PC-9 (cell line): ENCODE measurements at regions not wholly inside any gene's neighbourhood (a gene's known extent, or its start where the extent isn't known, plus 50 kb on each side); places are given as distances from the start of the nearest gene placed in this dataset.

Source experiments
- BruUV-seq: library from RNA; stranded (reverse); fragments of 400-500 nt; replicated peaks from 2 replicates; lab custom pipeline; 2021; lab: Mats Ljungman, UMichigan
- CTCF ChIA-PET: fragments of 300-600 bp; sonication (Branson Sonifier 250); formaldehyde crosslinking; loops from one replicate; lab custom pipeline; 2022; ENCODE audit warnings: antibody characterized with exemption; lab: Charles Lee
- POLR2A ChIA-PET: fragments of 300-600 bp; sonication (Branson Sonifier 250); formaldehyde crosslinking; loops from one replicate; lab custom pipeline; 2022; ENCODE audit warnings: antibody characterized with exemption; ENCODE audit not compliant: unreplicated experiment; lab: Charles Lee
- DNase-seq, 2 experiments: peaks; one replicate each; pipeline versions ENCODE4 v3.0.0 to v3.0.0-alpha.2; 2015 to 2022; ENCODE audit warnings: mixed read lengths in 1 of 2
- H2AFZ ChIP-seq: fragments of 200-600 bp; sonication (generic); 2 replicates; pipeline ENCODE4 v1.8.1; 2017; ENCODE audit warnings: antibody characterized with exemption
- H3F3A ChIP-seq: fragments of 200-600 bp; sonication (generic); 2 replicates; pipeline ENCODE4 v1.8.1; 2017; ENCODE audit warnings: antibody characterized with exemption, mild to moderate bottlenecking, low read depth; ENCODE audit not compliant: insufficient read depth
- H3K27ac ChIP-seq: fragments of 200-600 bp; sonication (generic); 2 replicates; pipeline ENCODE4 v1.6.1; 2016; ENCODE audit warnings: mixed run types
- H3K27me3 ChIP-seq: fragments of 200-600 bp; sonication (generic); 2 replicates; pipeline ENCODE4 v1.6.1; 2016; ENCODE audit warnings: low read depth, mixed run types; ENCODE audit not compliant: insufficient read depth
- H3K36me3 ChIP-seq: fragments of 200-600 bp; sonication (generic); 2 replicates; pipeline ENCODE4 v1.6.1; 2016; ENCODE audit warnings: low read depth, mixed run types
- H3K4me1 ChIP-seq: fragments of 200-600 bp; sonication (generic); replicated peaks from 2 replicates; pipeline ENCODE4 v1.6.1; 2016; ENCODE audit warnings: mixed run types; ENCODE audit not compliant: insufficient read depth
- H3K4me2 ChIP-seq: fragments of 200-600 bp; sonication (generic); 2 replicates; pipeline ENCODE4 v1.6.1; 2017; ENCODE audit warnings: mixed run types
- H3K4me3 ChIP-seq: fragments of 200-600 bp; sonication (generic); 2 replicates; pipeline ENCODE4 v1.6.1; 2016; ENCODE audit warnings: mixed run types
- H3K79me2 ChIP-seq: fragments of 200-600 bp; sonication (generic); 2 replicates; pipeline ENCODE4 v1.6.1; 2017; ENCODE audit warnings: low read depth, mixed run types
- H3K9me2 ChIP-seq: fragments of 200-600 bp; sonication (generic); 2 replicates; pipeline ENCODE4 v1.8.1; 2017; ENCODE audit warnings: mild to moderate bottlenecking; ENCODE audit not compliant: insufficient read depth
- H3K9me3 ChIP-seq: fragments of 200-600 bp; sonication (generic); 2 replicates; pipeline ENCODE4 v1.8.1; 2016; ENCODE audit warnings: low read depth; ENCODE audit not compliant: insufficient read depth
- H4K20me1 ChIP-seq: fragments of 200-600 bp; sonication (generic); 2 replicates; pipeline ENCODE4 v1.8.1; 2017; ENCODE audit not compliant: insufficient read depth
- EZH2 ChIP-seq: fragments of 200-600 bp; sonication (generic); IDR thresholded peaks from 2 replicates; pipeline ENCODE4 v1.8.0; 2017; ENCODE audit warnings: antibody characterized with exemption, low read depth
- intact Hi-C: fragments of 100-400 bp; cut with micrococcal nuclease; formaldehyde crosslinking; loops from one replicate; pipeline ENCODE4 v1.10.0; 2022; ENCODE audit not compliant: unreplicated experiment
- TF ChIP-seq, protein P1 (sequence below): fragments of 200-600 bp; sonication (generic); conservative IDR thresholded peaks from 2 replicates; pipeline ENCODE4 v1.6.1; 2017; ENCODE audit warnings: mixed run types, antibody characterized with exemption, mild to moderate bottlenecking, moderate library complexity

DNA sequence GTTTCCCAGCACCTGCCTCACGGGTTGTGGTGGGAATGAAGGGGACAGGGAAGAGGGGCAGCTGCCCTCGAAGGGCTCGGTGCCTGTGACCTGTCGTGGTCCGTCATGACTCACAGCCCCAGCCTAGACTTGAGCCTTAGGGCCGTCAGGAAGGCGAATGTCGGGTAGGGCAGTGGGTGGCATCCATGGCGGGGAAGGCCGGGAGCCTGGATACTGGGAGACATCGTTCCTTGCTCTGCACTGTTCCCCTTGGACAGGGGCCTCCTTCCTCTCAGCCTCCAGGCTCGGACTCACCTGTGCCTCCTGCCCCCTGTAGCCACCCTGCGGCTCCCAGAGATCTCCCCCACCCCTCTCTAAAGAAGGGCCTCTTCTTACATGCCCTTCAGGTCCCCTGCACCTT, 52.2 kb upstream of the APCDD1L start:
- Histone ChIP-seq H3K9me3 (no peaks in the 10 kb centered on the region), H3K27me3 (no peaks in the 10 kb centered on the region), H3K9me2 (no peaks in the 10 kb centered on the region), H3K79me2 (no peaks in the 10 kb centered on the region), H2AFZ (no peak overlapping the region), H3K27ac (no peak overlapping the region), H3F3A (peaks cover 4% of the 10 kb centered on the region; the same call in 1 of the 2 replicates), H3K4me1 (no peaks in the 10 kb centered on the region), H4K20me1 (no peaks in the 10 kb centered on the region), H3K4me2 (no peak overlapping the region), H3K36me3 (no peaks in the 10 kb centered on the region), H3K4me3 (no peak overlapping the region)
- ChIA-PET POLR2A (no interaction called here), CTCF (no interaction called here)
- DNase-seq: peak in 1 of 2 experiments; percentile 24
- intact Hi-C loops: no loop called here
- no TSS peak for BruUV-seq
- TF ChIP-seq, protein P1, sequence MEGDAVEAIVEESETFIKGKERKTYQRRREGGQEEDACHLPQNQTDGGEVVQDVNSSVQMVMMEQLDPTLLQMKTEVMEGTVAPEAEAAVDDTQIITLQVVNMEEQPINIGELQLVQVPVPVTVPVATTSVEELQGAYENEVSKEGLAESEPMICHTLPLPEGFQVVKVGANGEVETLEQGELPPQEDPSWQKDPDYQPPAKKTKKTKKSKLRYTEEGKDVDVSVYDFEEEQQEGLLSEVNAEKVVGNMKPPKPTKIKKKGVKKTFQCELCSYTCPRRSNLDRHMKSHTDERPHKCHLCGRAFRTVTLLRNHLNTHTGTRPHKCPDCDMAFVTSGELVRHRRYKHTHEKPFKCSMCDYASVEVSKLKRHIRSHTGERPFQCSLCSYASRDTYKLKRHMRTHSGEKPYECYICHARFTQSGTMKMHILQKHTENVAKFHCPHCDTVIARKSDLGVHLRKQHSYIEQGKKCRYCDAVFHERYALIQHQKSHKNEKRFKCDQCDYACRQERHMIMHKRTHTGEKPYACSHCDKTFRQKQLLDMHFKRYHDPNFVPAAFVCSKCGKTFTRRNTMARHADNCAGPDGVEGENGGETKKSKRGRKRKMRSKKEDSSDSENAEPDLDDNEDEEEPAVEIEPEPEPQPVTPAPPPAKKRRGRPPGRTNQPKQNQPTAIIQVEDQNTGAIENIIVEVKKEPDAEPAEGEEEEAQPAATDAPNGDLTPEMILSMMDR: no peak
- TF ChIP-seq EZH2: no peak

DNA sequence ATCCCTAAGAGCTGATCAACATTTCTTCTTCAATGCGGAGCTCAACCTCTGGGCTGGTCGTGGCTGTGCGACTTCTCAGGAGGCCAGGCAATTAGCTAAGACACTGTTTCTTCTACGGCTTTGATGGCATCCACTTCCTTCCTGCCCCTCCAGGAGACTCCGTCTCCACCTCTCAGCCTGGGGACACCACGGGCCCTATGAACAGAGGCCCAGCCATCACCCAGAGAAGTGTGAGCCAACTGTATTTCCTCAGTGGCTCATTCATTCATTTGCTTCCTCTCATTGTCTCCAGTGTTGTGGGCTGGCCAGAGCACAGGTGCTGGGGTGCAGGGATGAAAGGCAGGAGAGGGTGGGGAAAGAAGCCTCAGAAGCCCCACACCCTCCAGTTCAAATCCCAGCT, 51.8 kb upstream of the APCDD1L start:
- Histone ChIP-seq H3K27me3 (no peaks in the 10 kb centered on the region), H3K4me3 (no peak overlapping the region), H4K20me1 (no peaks in the 10 kb centered on the region), H3K9me3 (no peaks in the 10 kb centered on the region), H3K36me3 (no peaks in the 10 kb centered on the region), H3K27ac (no peak overlapping the region), H2AFZ (no peak overlapping the region), H3K9me2 (no peaks in the 10 kb centered on the region), H3K79me2 (no peaks in the 10 kb centered on the region), H3F3A (peaks cover 4% of the 10 kb centered on the region; the same call in 1 of the 2 replicates), H3K4me2 (no peak overlapping the region), H3K4me1 (no peaks in the 10 kb centered on the region)
- intact Hi-C loops: no loop called here
- TF ChIP-seq, protein P1: no peak
- TF ChIP-seq EZH2: no peak
- DNase-seq: no peak
- ChIA-PET POLR2A (no interaction called here), CTCF (no interaction called here)
- no TSS peak for BruUV-seq

DNA sequence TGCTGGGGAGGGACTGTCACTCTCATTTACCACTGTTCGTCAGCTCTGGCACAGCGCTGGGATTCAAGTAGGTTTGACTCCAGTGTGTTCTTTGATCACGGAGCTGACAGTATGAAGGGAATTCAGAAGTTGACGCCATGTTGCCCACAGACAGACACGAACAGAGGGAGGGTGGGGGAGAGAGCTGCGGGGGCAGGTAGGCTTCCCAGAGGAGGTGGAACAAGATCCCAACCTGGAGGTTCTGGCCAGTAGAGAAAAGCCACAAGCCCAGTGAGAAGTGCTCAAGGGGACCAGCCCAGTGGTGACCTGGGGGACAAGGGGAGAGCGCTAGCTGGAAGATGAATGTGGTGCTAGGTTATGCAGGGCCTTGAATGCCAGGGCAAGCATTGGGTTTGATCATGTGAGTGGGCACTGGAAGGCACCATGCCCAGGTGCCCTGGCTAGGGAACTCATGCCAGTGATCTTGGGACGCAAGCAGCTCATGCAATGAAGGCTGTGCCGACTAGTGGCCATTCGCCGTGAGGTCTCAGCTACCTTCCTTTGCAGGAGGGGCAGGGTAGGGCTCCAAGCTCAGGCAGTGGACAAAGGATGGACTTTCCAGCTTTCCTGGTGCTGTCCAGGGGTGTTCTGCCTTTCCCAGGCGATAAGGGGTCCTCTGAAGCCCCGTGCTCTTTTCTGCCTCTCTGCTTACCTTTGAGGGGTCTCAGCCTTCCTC, 50.4 kb upstream of the APCDD1L start:
- no peaks in the 10 kb centered on the region for H4K20me1 ChIP-seq
- POLR2A ChIA-PET: no interaction called here
- BruUV-seq: no TSS peak

More for the DNA sequence above, 50.4 kb upstream of the APCDD1L start:
- Histone ChIP-seq H2AFZ (no peak overlapping the region), H3F3A (no peaks in the 10 kb centered on the region), H3K9me2 (no peaks in the 10 kb centered on the region), H3K27me3 (no peaks in the 10 kb centered on the region), H3K79me2 (no peaks in the 10 kb centered on the region), H3K36me3 (no peaks in the 10 kb centered on the region), H3K4me3 (no peak overlapping the region), H3K27ac (no peak overlapping the region), H3K9me3 (no peaks in the 10 kb centered on the region), H3K4me1 (no peaks in the 10 kb centered on the region), H3K4me2 (no peak overlapping the region)
- intact Hi-C loops: no loop called here
- CTCF ChIA-PET: no interaction called here
- DNase-seq: no peak
- no peak for TF ChIP-seq EZH2
- TF ChIP-seq, protein P1: no peak
